Endodermal cell (in vitro differentiated cells): ENCODE measurements at regions not wholly inside any gene's neighbourhood (a gene's known extent, or its start where the extent isn't known, plus 50 kb on each side); places are given as distances from the start of the nearest gene placed in this dataset.

Source experiments
- DNase-seq: peaks from one replicate; pipeline ENCODE4 v3.0.0-alpha.2; 2017
- H3K27ac ChIP-seq: 2 replicates; pipeline ENCODE4 v1.5.1; 2013; ENCODE audit warnings: mild to moderate bottlenecking, low read depth, low read length, moderate library complexity
- H3K27me3 ChIP-seq: 2 replicates; pipeline ENCODE4 v1.6.1; 2013; ENCODE audit warnings: mild to moderate bottlenecking, low read length, moderate library complexity; ENCODE audit not compliant: insufficient read depth, control insufficient read depth, poor library complexity, severe bottlenecking
- H3K36me3 ChIP-seq: 2 replicates; pipeline ENCODE4 v1.7.0; 2013; ENCODE audit warnings: mild to moderate bottlenecking, low read length, moderate library complexity; ENCODE audit not compliant: control insufficient read depth, insufficient read depth
- H3K4me1 ChIP-seq: one replicate; pipeline ENCODE4 v1.7.0; 2013; ENCODE audit warnings: low read length; ENCODE audit not compliant: control insufficient read depth, insufficient read depth
- H3K4me3 ChIP-seq: 2 replicates; pipeline ENCODE4 v1.5.1; 2013; ENCODE audit warnings: mild to moderate bottlenecking, low read length, moderate library complexity
- H3K9ac ChIP-seq: 2 replicates; pipeline ENCODE4 v1.6.1; 2013; ENCODE audit warnings: mild to moderate bottlenecking, low read length, moderate library complexity; ENCODE audit not compliant: poor library complexity, severe bottlenecking; ENCODE audit errors: extremely low read depth
- H3K9me3 ChIP-seq: 2 replicates; pipeline ENCODE4 v1.6.1; 2013; ENCODE audit warnings: mild to moderate bottlenecking, low read length, moderate library complexity; ENCODE audit not compliant: control insufficient read depth
- H3K27ac Mint-ChIP-seq: 2 replicates; pipeline ENCODE4 v1.8.0; 2020; ENCODE audit warnings: mixed read lengths
- H3K27me3 Mint-ChIP-seq: 2 replicates; pipeline ENCODE4 v1.8.0; 2021; ENCODE audit warnings: mild to moderate bottlenecking, mixed read lengths; ENCODE audit not compliant: insufficient read depth
- H3K36me3 Mint-ChIP-seq: 2 replicates; pipeline ENCODE4 v1.8.0; 2020; ENCODE audit warnings: low read depth, mixed read lengths
- H3K4me1 Mint-ChIP-seq: 2 replicates; pipeline ENCODE4 v1.8.0; 2020; ENCODE audit warnings: mixed read lengths
- H3K4me3 Mint-ChIP-seq: 2 replicates; pipeline ENCODE4 v1.8.0; 2020; ENCODE audit warnings: mild to moderate bottlenecking, moderate library complexity, mixed read lengths
- H3K9me3 Mint-ChIP-seq: 2 replicates; pipeline ENCODE4 v1.8.0; 2020; ENCODE audit warnings: mild to moderate bottlenecking, mixed read lengths
- CTCF ChIP-seq: fragments of 200-600 bp; sonication (generic); conservative IDR thresholded peaks from 2 replicates; pipeline ENCODE4 v1.5.0; 2021; ENCODE audit warnings: antibody characterized with exemption, mild to moderate bottlenecking
- WGBS, 2 experiments: methylation state at CpG; one replicate each; pipeline versions ENCODE4 v1.1.5 to v1.1.7; 2013; ENCODE audit warnings: missing lambda C conversion rate in 2 of 2, mixed read lengths in 1 of 2; ENCODE audit not compliant: insufficient coverage in 1 of 2, insufficient read length in 1 of 2; 5-methylcytosine and 5-hydroxymethylcytosine counted together

- Mint-ChIP-seq H3K4me3 (no peak overlapping the region), H3K27ac (no peak overlapping the region), H3K36me3 (no peaks in the 10 kb centered on the region), H3K4me1 (peaks cover 11% of the 10 kb centered on the region), H3K27me3 (no peaks in the 10 kb centered on the region), H3K9me3 (no peaks in the 10 kb centered on the region)
- Histone ChIP-seq H3K4me1 (peaks cover 4% of the 10 kb centered on the region), H3K27me3 (no peaks in the 10 kb centered on the region), H3K27ac (no peak overlapping the region), H3K4me3 (no peak overlapping the region), H3K36me3 (no peaks in the 10 kb centered on the region), H3K9ac (no peak overlapping the region), H3K9me3 (no peaks in the 10 kb centered on the region)
- no peak for DNase-seq
- TF ChIP-seq CTCF, result no peak
These were observed 313.6 kb upstream of the ANO3 start for GRCh38 chr11:26018336-26018735.

GRCh38 chr11:26019386-26019785 lies 312.5 kb upstream of the ANO3 start:
- Mint-ChIP-seq H3K27me3 (no peaks in the 10 kb centered on the region), H3K4me1 (peaks cover 11% of the 10 kb centered on the region), H3K36me3 (no peaks in the 10 kb centered on the region), H3K4me3 (no peak overlapping the region), H3K27ac (no peak overlapping the region), H3K9me3 (no peaks in the 10 kb centered on the region)
- TF ChIP-seq CTCF, result no peak
- Histone ChIP-seq H3K9ac (no peak overlapping the region), H3K27me3 (no peaks in the 10 kb centered on the region), H3K27ac (no peak overlapping the region), H3K36me3 (no peaks in the 10 kb centered on the region), H3K9me3 (no peaks in the 10 kb centered on the region), H3K4me1 (peaks cover 4% of the 10 kb centered on the region), H3K4me3 (no peak overlapping the region)
- DNase-seq, result no peak
- 87 to 89% methylated on average over 2 to 3 of the region's 3 CpGs for WGBS, 2 experiments

- no peak for DNase-seq
- Histone ChIP-seq H3K27ac (no peak overlapping the region), H3K4me1 (peaks cover 4% of the 10 kb centered on the region), H3K36me3 (no peaks in the 10 kb centered on the region), H3K9ac (no peak overlapping the region), H3K27me3 (no peaks in the 10 kb centered on the region), H3K9me3 (no peaks in the 10 kb centered on the region), H3K4me3 (no peak overlapping the region)
- H3K27me3 Mint-ChIP-seq, result no peaks in the 10 kb centered on the region
- no peaks in the 10 kb centered on the region for H3K36me3 Mint-ChIP-seq
- H3K4me1 Mint-ChIP-seq, result peaks cover 11% of the 10 kb centered on the region
- no peak overlapping the region for H3K4me3 Mint-ChIP-seq
- TF ChIP-seq CTCF, result no peak
- H3K9me3 Mint-ChIP-seq, result no peaks in the 10 kb centered on the region
- 71% methylated on average over 1 of the region's 1 CpG; no CpG with 5 or more reads in 1 of the 2 experiments for WGBS, 2 experiments
- H3K27ac Mint-ChIP-seq, result no peak overlapping the region
These were observed 310.9 kb upstream of the ANO3 start for GRCh38 chr11:26021017-26021416.
